ENCODE measurements at regions not wholly inside any gene's neighbourhood (a gene's known extent, or its start where the extent isn't known, plus 50 kb on each side); places are given as distances from the start of the nearest gene placed in this dataset.

DNA sequence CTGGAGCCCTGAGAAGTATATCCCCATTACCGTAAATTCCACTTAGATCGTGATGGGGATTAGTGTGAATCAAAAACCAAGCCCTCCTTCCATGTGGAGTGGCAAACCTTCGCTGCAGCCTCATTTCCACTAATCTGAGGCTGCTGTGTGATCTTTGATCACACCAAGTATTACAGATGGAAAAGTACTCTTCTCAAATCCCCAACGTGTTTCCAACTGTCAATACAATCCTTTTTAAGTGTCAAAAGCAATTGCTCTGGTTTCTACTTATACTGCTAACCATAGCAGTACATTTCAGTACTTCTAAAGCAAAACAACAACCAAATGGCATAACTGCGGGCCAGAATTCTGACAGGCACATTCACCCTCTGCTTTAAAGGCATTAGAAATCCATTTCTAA lies 307.7 kb upstream of the ADAMTS16 start:
- DNase-seq (ENCODE audit: low read depth) = no peak
- no peak for TF ChIP-seq CTCF (conservative IDR thresholded peaks at IDR 0.05; ENCODE audit: low read length)
- no peak overlapping the region for H3K4me3 ChIP-seq (ENCODE audit: low read length)

- H3K4me3 ChIP-seq (ENCODE audit: low read length) = no peak overlapping the region
- DNase-seq (ENCODE audit: low read depth) = no peak
- TF ChIP-seq CTCF (conservative IDR thresholded peaks at IDR 0.05; ENCODE audit: low read length) = no peak
Observed at GRCh38 chr5:4833104-4833738, 306.9 kb upstream of the ADAMTS16 start.

GRCh38 chr5:4837489-4838058 lies 302.6 kb upstream of the ADAMTS16 start:
- H3K4me3 ChIP-seq (ENCODE audit: low read length) = no peak overlapping the region
- TF ChIP-seq CTCF (conservative IDR thresholded peaks at IDR 0.05; ENCODE audit: low read length) = no peak
- no peak for DNase-seq (ENCODE audit: low read depth)

DNA sequence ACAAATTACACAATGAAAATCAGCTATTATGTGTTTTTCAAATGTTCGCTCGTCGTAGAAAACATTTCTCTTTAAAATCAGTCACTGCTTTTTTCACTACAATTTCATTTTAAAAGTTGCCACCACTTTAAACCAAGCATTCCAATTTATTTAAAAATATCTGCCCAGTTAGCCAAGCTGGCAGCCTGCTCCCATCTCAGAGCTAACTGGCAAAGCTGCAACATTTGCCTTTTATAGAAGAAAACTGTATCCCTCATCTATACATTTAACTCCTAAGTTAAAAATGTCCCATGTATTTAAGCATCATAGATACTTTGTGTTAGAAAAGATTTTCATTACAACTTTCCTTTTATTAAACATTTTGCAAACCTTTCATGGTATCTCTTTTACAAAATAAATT lies 294.9 kb upstream of the ADAMTS16 start:
- no peak for DNase-seq (ENCODE audit: low read depth)
- H3K4me3 ChIP-seq (ENCODE audit: low read length) = no peak overlapping the region
- no peak for TF ChIP-seq CTCF (conservative IDR thresholded peaks at IDR 0.05; ENCODE audit: low read length)

GRCh38 chr5:4847766-4848165 lies 292.4 kb upstream of the ADAMTS16 start:
- H3K4me3 ChIP-seq (ENCODE audit: low read length) = no peak overlapping the region
- TF ChIP-seq CTCF (conservative IDR thresholded peaks at IDR 0.05; ENCODE audit: low read length) = no peak
- no peak for DNase-seq (ENCODE audit: low read depth)

DNA sequence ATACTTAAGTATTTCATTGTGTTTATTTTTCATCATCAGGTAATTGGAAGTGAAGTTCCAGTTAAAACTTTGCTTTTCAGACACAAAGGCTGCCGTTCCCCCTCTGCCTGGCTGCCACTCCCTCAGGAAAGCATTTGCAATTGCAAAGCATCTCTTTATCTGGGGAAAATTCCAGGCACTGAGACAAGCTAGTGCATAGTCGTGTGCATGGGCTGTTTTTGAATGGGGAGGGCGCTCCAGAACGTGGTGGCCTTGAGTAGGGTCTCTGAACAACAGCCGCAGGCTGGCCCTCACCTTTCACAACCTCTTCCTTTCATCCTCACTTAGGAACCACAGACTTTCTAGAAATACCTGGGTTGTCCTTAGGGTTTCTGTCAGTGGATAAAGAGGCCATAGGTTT lies 285.1 kb upstream of the ADAMTS16 start:
- no peak for TF ChIP-seq CTCF (conservative IDR thresholded peaks at IDR 0.05; ENCODE audit: low read length)
- no peak overlapping the region for H3K4me3 ChIP-seq (ENCODE audit: low read length)
- DNase-seq (ENCODE audit: low read depth) = no peak

- TF ChIP-seq CTCF (conservative IDR thresholded peaks at IDR 0.05; ENCODE audit: low read length) = no peak
- no peak overlapping the region for H3K4me3 ChIP-seq (ENCODE audit: low read length)
- DNase-seq (ENCODE audit: low read depth) = no peak
Observed at GRCh38 chr5:4855880-4856279, 284.2 kb upstream of the ADAMTS16 start.

Measured in AG10803 (cell line).